Lower lobe of right lung (tissue), 2 donors: ENCODE measurements at regions not wholly inside any gene's neighbourhood (a gene's known extent, or its start where the extent isn't known, plus 50 kb on each side); places are given as distances from the start of the nearest gene placed in this dataset.

Experiments
- ATAC-seq, 2 donors: fragments of 200-7000 bp; cut with Tn5 transposase; one replicate each; pipeline ENCODE4 v1.9.1; 2020 to 2022; ENCODE audit warnings: mild to moderate bottlenecking in 2 of 2, moderate library complexity in 2 of 2
- DNase-seq: peaks from one replicate; pipeline ENCODE4 v3.0.0-alpha.2; 2020
- H3K27ac ChIP-seq: fragments of 200-600 bp; one replicate; pipeline ENCODE4 v1.8.0; 2022
- H3K27me3 ChIP-seq: fragments of 200-600 bp; one replicate; pipeline ENCODE4 v1.8.0; 2022; ENCODE audit warnings: low read depth
- H3K36me3 ChIP-seq: fragments of 200-600 bp; one replicate; pipeline ENCODE4 v1.8.0; 2022; ENCODE audit warnings: mild to moderate bottlenecking
- H3K4me1 ChIP-seq: fragments of 200-600 bp; one replicate; pipeline ENCODE4 v1.8.0; 2022
- H3K4me3 ChIP-seq: fragments of 200-600 bp; one replicate; pipeline ENCODE4 v1.8.0; 2022; ENCODE audit warnings: mild to moderate bottlenecking
- H3K9me3 ChIP-seq: fragments of 200-600 bp; one replicate; pipeline ENCODE4 v1.8.0; 2022
- intact Hi-C: fragments of 100-400 bp; cut with DNase I; formaldehyde crosslinking; loops from one replicate; pipeline ENCODE4 v1.11.0; 2022
- TF ChIP-seq, protein P1 (sequence below): fragments of 200-600 bp; IDR thresholded peaks from one replicate; pipeline ENCODE4 v1.8.0; 2022; ENCODE audit warnings: antibody characterized with exemption, mild to moderate bottlenecking
- donor health status: DM: no; HTN: yes; CAD: no; lungs with severe emphysema.

DNA sequence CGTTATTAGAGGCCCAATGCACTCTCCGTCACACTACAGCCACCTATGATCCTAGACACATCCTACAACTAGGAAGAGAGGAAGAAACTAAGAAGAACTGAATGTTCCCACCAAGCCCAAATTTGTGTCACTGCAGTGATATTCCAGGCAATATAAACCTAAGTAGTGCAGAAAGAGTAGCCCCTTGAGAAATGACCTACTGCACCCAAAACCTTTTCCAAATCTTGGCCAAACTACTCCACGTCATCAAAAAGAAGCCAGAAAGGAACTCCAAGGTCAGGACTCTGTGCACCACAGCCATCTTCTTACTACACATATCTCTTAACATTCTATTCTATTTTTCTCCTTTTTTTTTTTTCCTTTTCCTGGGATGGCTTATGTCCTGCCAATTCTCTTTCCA, 60.2 kb downstream of the ADAMTS1 start:
- TF ChIP-seq, protein P1, sequence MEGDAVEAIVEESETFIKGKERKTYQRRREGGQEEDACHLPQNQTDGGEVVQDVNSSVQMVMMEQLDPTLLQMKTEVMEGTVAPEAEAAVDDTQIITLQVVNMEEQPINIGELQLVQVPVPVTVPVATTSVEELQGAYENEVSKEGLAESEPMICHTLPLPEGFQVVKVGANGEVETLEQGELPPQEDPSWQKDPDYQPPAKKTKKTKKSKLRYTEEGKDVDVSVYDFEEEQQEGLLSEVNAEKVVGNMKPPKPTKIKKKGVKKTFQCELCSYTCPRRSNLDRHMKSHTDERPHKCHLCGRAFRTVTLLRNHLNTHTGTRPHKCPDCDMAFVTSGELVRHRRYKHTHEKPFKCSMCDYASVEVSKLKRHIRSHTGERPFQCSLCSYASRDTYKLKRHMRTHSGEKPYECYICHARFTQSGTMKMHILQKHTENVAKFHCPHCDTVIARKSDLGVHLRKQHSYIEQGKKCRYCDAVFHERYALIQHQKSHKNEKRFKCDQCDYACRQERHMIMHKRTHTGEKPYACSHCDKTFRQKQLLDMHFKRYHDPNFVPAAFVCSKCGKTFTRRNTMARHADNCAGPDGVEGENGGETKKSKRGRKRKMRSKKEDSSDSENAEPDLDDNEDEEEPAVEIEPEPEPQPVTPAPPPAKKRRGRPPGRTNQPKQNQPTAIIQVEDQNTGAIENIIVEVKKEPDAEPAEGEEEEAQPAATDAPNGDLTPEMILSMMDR, result no peak
- no peak overlapping the region for H3K27ac ChIP-seq

GRCh38 chr21:26783466-26784195, 61.6 kb downstream of the ADAMTS1 start:
- intact Hi-C loops, result no loop called here
- no peaks in the 10 kb centered on the region for H3K4me1 ChIP-seq
- no peaks in the 10 kb centered on the region for H3K27me3 ChIP-seq
- DNase-seq, result no peak
- no peak overlapping the region for H3K4me3 ChIP-seq
- ATAC-seq, result no peak
- H3K9me3 ChIP-seq, result no peaks in the 10 kb centered on the region
- H3K27ac ChIP-seq, result no peak overlapping the region
- no peaks in the 10 kb centered on the region for H3K36me3 ChIP-seq
- TF ChIP-seq, protein P1, result no peak

More for the DNA sequence above, 60.2 kb downstream of the ADAMTS1 start:
- no peak for DNase-seq
- no peaks in the 10 kb centered on the region for H3K27me3 ChIP-seq
- H3K4me3 ChIP-seq, result no peak overlapping the region
- peaks cover 7% of the 10 kb centered on the region for H3K4me1 ChIP-seq
- intact Hi-C loops, result no loop called here
- no peaks in the 10 kb centered on the region for H3K36me3 ChIP-seq
- H3K9me3 ChIP-seq, result no peaks in the 10 kb centered on the region
- no peak for ATAC-seq

GRCh38 chr21:26782747-26783146, 62.5 kb downstream of the ADAMTS1 start:
- Histone ChIP-seq H3K27ac (no peak overlapping the region), H3K4me1 (no peaks in the 10 kb centered on the region), H3K9me3 (no peaks in the 10 kb centered on the region), H3K27me3 (no peaks in the 10 kb centered on the region), H3K36me3 (no peaks in the 10 kb centered on the region), H3K4me3 (no peak overlapping the region)
- no peak for ATAC-seq
- DNase-seq, result no peak
- TF ChIP-seq, protein P1, result no peak
- intact Hi-C loops, result no loop called here

DNA sequence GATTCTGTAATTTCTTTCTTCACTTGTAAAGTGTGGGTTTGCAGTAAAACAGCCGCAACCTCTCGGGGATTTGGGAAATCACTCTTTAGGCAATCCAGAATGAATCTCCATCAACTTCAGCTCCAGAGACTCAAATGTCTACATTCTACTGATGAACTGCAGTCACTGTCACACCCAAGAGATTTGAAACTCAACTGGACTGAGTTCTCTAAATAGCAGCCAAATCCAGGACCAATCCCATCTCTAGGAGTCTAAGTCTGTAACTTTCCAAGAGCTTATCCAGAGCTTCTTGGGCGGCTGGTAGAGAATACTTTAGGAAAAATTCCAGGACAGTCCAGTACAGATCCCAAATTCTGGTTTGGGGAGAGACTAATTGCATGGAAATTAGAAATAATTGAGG, 62.9 kb downstream of the ADAMTS1 start:
- DNase-seq, result no peak
- no peak for ATAC-seq

GRCh38 chr21:26781331-26781730, 63.9 kb downstream of the ADAMTS1 start:
- ATAC-seq (no peak), DNase-seq (no peak)
- intact Hi-C loops, result no loop called here
- Histone ChIP-seq H3K4me1 (no peaks in the 10 kb centered on the region), H3K27me3 (no peaks in the 10 kb centered on the region), H3K36me3 (no peaks in the 10 kb centered on the region), H3K4me3 (no peak overlapping the region), H3K27ac (no peak overlapping the region), H3K9me3 (no peaks in the 10 kb centered on the region)
- TF ChIP-seq, protein P1, result no peak

More for the DNA sequence above, 62.9 kb downstream of the ADAMTS1 start:
- no peaks in the 10 kb centered on the region for H3K9me3 ChIP-seq
- H3K27ac ChIP-seq, result no peak overlapping the region
- intact Hi-C loops, result no loop called here
- no peak overlapping the region for H3K4me3 ChIP-seq
- TF ChIP-seq, protein P1, result no peak
- no peaks in the 10 kb centered on the region for H3K4me1 ChIP-seq
- no peaks in the 10 kb centered on the region for H3K27me3 ChIP-seq
- H3K36me3 ChIP-seq, result no peaks in the 10 kb centered on the region
